Suprapubic skin (tissue), 4 donors: ENCODE measurements at regions not wholly inside any gene's neighbourhood (a gene's known extent, or its start where the extent isn't known, plus 50 kb on each side); places are given as distances from the start of the nearest gene placed in this dataset.

Experiments
- DNase-seq, 2 donors: peaks; one replicate each; pipeline ENCODE4 v3.0.0-alpha.2; 2019; ENCODE audit warnings: low spot score in 2 of 2
- H3K27ac ChIP-seq: fragments of 200-600 bp; sonication (generic); one replicate; pipeline ENCODE4 v1.5.1; 2019
- H3K27me3 ChIP-seq: fragments of 200-600 bp; sonication (generic); one replicate; pipeline ENCODE4 v1.5.1; 2019
- H3K36me3 ChIP-seq: fragments of 200-600 bp; sonication (generic); one replicate; pipeline ENCODE4 v1.5.1; 2019
- H3K4me1 ChIP-seq: fragments of 200-600 bp; sonication (generic); one replicate; pipeline ENCODE4 v1.5.1; 2019
- H3K4me3 ChIP-seq: fragments of 200-600 bp; sonication (generic); one replicate; pipeline ENCODE4 v1.5.1; 2019; ENCODE audit warnings: mild to moderate bottlenecking
- H3K9me3 ChIP-seq: fragments of 200-600 bp; sonication (generic); one replicate; pipeline ENCODE4 v1.5.1; 2019
- EP300 ChIP-seq: sonication (generic); formaldehyde crosslinking; IDR thresholded peaks from one replicate; pipeline ENCODE4 v1.6.1; 2017; ENCODE audit warnings: antibody characterized with exemption
- POLR2A ChIP-seq, 2 donors: fragments of 450-650 bp; IDR thresholded peaks; one replicate each; pipeline ENCODE4 v1.6.1; 2017; ENCODE audit warnings: antibody characterized with exemption in 2 of 2, mild to moderate bottlenecking in 2 of 2, moderate library complexity in 2 of 2
- POLR2AphosphoS5 ChIP-seq, 3 donors: sonication (generic); formaldehyde crosslinking; IDR thresholded peaks; one replicate each; pipeline ENCODE4 v1.6.1; 2017; ENCODE audit warnings: antibody characterized with exemption in 3 of 3
- WGBS: methylation state at CpG from one replicate; pipeline ENCODE4 v1.1.5; 2018; 5-methylcytosine and 5-hydroxymethylcytosine counted together
- TF ChIP-seq, protein P1 (sequence below), 2 donors: fragments of 200-600 bp in 1 of 2; fragments of 450-650 bp in 1 of 2; sonication (generic) in 1 of 2; IDR thresholded peaks; one replicate each; pipeline ENCODE4 v1.5.1; 2016 to 2019; ENCODE audit warnings: antibody characterized with exemption in 2 of 2, mild to moderate bottlenecking in 1 of 2, moderate library complexity in 1 of 2

DNA sequence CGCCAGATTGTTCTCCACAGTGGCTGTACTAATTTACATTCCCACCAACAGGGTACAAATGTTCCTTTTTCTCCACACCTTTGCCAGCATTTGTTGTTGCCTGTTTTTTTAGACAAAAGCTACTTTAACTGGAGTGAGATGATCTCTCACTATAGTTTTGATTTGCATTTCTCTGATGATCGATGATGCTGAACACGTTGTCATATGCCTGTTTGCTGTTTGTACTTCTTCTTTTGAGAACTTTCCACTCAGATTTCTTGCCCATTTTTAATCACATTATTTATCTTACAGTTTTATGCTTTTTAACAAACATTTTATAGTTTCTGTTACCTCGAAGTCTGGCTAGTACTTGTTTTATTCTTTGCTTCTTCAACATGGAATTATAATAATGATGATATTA lies 643.7 kb upstream of the ALCAM start:
- Histone ChIP-seq H3K36me3 (no peaks in the 10 kb centered on the region), H3K9me3 (no peaks in the 10 kb centered on the region), H3K4me3 (no peak overlapping the region), H3K27ac (no peak overlapping the region), H3K27me3 (no peaks in the 10 kb centered on the region), H3K4me1 (no peaks in the 10 kb centered on the region)
- DNase-seq, result no peak
- WGBS, result 85% methylated on average over 4 of the region's 4 CpGs
- no peak for TF ChIP-seq POLR2AphosphoS5 (IDR thresholded peaks at IDR 0.05)

DNA sequence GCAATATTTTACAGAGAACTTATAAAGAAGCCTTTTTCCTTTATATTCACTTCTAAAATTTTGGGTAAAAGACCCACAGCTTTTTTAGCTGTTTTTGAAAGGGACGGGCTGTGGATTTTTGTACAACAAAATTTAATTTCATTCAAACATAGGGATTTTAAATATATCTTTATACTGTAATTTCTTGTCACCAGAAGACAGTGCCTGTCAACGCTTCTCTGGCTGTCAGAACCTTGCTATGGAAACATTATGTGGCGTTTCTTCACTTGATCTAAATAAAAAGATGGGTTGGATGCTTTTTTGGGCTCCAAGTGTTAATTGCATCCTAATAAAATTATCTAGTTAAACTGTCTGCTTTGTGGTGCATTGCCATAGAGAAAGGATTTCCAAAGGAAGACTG lies 635.6 kb upstream of the ALCAM start:
- Histone ChIP-seq H3K9me3 (no peaks in the 10 kb centered on the region), H3K36me3 (no peaks in the 10 kb centered on the region), H3K4me1 (no peaks in the 10 kb centered on the region), H3K27me3 (no peaks in the 10 kb centered on the region), H3K4me3 (no peak overlapping the region), H3K27ac (no peak overlapping the region)
- TF ChIP-seq EP300, result no peak
- TF ChIP-seq POLR2A (IDR thresholded peaks at IDR 0.05), result no peak
- TF ChIP-seq, protein P1, sequence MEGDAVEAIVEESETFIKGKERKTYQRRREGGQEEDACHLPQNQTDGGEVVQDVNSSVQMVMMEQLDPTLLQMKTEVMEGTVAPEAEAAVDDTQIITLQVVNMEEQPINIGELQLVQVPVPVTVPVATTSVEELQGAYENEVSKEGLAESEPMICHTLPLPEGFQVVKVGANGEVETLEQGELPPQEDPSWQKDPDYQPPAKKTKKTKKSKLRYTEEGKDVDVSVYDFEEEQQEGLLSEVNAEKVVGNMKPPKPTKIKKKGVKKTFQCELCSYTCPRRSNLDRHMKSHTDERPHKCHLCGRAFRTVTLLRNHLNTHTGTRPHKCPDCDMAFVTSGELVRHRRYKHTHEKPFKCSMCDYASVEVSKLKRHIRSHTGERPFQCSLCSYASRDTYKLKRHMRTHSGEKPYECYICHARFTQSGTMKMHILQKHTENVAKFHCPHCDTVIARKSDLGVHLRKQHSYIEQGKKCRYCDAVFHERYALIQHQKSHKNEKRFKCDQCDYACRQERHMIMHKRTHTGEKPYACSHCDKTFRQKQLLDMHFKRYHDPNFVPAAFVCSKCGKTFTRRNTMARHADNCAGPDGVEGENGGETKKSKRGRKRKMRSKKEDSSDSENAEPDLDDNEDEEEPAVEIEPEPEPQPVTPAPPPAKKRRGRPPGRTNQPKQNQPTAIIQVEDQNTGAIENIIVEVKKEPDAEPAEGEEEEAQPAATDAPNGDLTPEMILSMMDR (IDR thresholded peaks at IDR 0.05), result no peak
- TF ChIP-seq POLR2AphosphoS5 (IDR thresholded peaks at IDR 0.05), result no peak
- 82% methylated on average over 3 of the region's 3 CpGs for WGBS
- DNase-seq, result no peak

DNA sequence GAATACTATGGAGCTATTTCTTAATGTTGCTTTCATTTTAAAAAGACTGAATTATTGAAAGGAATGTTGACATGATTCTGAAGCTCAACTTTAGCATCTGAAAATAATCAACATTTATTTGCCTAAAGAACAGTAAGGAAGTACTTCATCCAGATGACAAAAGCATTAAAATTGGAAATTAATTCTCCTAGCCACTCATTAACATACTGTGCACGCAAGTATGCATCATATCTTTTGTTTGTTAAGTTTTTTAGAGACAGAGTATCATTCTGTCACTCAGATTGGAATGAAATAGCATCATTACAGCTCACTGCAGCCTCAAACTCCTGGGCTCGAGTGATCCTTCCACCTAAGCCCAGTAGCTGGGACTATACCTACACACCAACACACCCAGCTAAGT lies 632.1 kb upstream of the ALCAM start:
- no peaks in the 10 kb centered on the region for H3K4me1 ChIP-seq
- no peaks in the 10 kb centered on the region for H3K27me3 ChIP-seq
- TF ChIP-seq, protein P1 (IDR thresholded peaks at IDR 0.05), result no peak
- TF ChIP-seq POLR2AphosphoS5 (IDR thresholded peaks at IDR 0.05) (no peak), POLR2A (IDR thresholded peaks at IDR 0.05) (no peak), EP300 (no peak)
- no peak overlapping the region for H3K27ac ChIP-seq
- no peaks in the 10 kb centered on the region for H3K36me3 ChIP-seq
- WGBS, result 87% methylated on average over 2 of the region's 2 CpGs
- no peak for DNase-seq
- no peaks in the 10 kb centered on the region for H3K9me3 ChIP-seq
- H3K4me3 ChIP-seq, result no peak overlapping the region

GRCh38 chr3:104735691-104736090 lies 631.0 kb upstream of the ALCAM start:
- no peaks in the 10 kb centered on the region for H3K9me3 ChIP-seq
- 57% methylated on average over 1 of the region's 1 CpG for WGBS

DNA sequence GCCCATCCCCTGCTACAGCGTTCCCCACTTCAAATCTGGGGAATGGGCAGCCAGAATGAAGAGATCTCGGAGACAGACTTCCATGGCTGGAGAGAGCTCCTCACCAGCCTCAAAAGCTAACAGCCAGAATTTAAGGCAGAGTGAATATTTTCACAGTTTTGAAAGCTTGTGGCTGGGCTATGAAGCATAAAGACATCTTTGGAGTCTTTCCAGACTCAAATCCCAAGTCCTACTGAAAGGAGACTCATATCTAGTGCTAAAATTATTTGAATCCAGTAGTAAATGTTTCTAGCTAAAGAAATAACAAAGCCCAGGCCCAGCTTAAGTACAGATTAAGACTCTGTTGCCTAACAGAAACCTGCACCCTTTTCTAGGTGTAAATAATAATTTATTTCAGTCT lies 628.4 kb upstream of the ALCAM start:
- TF ChIP-seq POLR2A (IDR thresholded peaks at IDR 0.05), result no peak
- TF ChIP-seq, protein P1 (IDR thresholded peaks at IDR 0.05), result no peak
- no peak for TF ChIP-seq EP300
- TF ChIP-seq POLR2AphosphoS5 (IDR thresholded peaks at IDR 0.05), result no peak
- Histone ChIP-seq H3K4me1 (no peaks in the 10 kb centered on the region), H3K36me3 (no peaks in the 10 kb centered on the region), H3K27ac (no peak overlapping the region), H3K4me3 (no peak overlapping the region), H3K9me3 (no peaks in the 10 kb centered on the region), H3K27me3 (no peaks in the 10 kb centered on the region)
- 90% methylated on average over 2 of the region's 2 CpGs for WGBS
- no peak for DNase-seq

More at GRCh38 chr3:104735691-104736090, 631.0 kb upstream of the ALCAM start:
- Histone ChIP-seq H3K36me3 (no peaks in the 10 kb centered on the region), H3K4me1 (no peaks in the 10 kb centered on the region), H3K27ac (no peak overlapping the region), H3K4me3 (no peak overlapping the region), H3K27me3 (no peaks in the 10 kb centered on the region)
- TF ChIP-seq, protein P1 (IDR thresholded peaks at IDR 0.05), result no peak
- TF ChIP-seq POLR2A (IDR thresholded peaks at IDR 0.05) (no peak), EP300 (no peak), POLR2AphosphoS5 (IDR thresholded peaks at IDR 0.05) (no peak)
- DNase-seq, result no peak

DNA sequence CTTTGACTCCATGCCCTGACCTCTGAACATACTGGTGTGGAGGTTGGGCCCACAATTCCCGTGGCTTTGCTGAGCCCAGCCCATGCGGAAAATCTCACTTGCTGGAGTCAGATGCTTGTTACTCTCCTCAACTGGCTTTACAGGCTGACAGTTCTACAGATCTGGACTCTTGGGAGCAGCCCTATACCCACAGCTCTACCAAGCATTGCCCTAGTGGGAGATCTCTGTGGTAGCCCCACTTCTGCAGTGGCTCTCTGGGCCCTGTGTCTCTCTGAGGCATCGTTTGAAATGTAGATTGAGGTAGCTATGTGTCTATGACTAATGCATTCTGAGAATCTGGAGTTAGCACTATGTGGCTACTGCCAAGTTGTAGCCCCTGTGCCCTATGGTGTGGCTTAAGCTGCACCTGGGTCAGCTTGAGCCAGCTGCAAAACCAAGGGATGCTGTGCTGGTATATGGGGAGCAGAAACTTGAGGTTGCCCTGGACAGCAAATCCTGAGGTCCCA lies 625.8 kb upstream of the ALCAM start:
- no peaks in the 10 kb centered on the region for H3K4me1 ChIP-seq
- H3K9me3 ChIP-seq, result no peaks in the 10 kb centered on the region
- no peak for TF ChIP-seq EP300
- TF ChIP-seq, protein P1 (IDR thresholded peaks at IDR 0.05), result no peak
- TF ChIP-seq POLR2A (IDR thresholded peaks at IDR 0.05), result no peak
- TF ChIP-seq POLR2AphosphoS5 (IDR thresholded peaks at IDR 0.05), result no peak
- no peaks in the 10 kb centered on the region for H3K27me3 ChIP-seq
- H3K27ac ChIP-seq, result no peak overlapping the region
- H3K36me3 ChIP-seq, result no peaks in the 10 kb centered on the region
- WGBS, result 73% methylated on average over 2 of the region's 3 CpGs
- H3K4me3 ChIP-seq, result no peak overlapping the region
- no peak for DNase-seq
